ENCODE measurements at regions not wholly inside any gene's neighbourhood (a gene's known extent, or its start where the extent isn't known, plus 50 kb on each side); places are given as distances from the start of the nearest gene placed in this dataset.

DNA sequence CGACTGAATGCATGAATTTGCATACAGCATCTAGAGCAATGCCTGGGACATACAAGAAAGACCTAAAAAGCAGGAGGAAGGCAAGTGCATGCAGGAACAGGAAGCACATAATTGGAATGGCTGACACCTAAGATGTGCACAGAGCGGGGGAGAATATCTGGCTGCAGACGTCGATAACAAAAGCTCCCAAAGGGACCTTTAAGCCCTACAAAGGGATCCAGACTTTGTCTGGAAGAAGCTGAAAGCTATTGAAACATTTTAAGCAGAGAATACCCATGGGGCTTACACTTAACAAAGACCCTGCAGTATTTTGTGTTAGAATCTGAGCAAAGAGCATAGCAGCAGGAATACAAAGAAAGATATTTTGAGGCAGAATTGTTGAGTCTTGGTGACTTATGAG, 107.4 kb upstream of the CLDN10 start:
- ATAC-seq, result no peak
- intact Hi-C loops (cut with DNase I), result no loop called here
- no peaks in the 10 kb centered on the region for H3K9me3 ChIP-seq

GRCh38 chr13:95447814-95448213, 104.7 kb upstream of the CLDN10 start:
- ATAC-seq, result peak in 1 of 2 donors; percentile 10
- TF ChIP-seq, protein P1, sequence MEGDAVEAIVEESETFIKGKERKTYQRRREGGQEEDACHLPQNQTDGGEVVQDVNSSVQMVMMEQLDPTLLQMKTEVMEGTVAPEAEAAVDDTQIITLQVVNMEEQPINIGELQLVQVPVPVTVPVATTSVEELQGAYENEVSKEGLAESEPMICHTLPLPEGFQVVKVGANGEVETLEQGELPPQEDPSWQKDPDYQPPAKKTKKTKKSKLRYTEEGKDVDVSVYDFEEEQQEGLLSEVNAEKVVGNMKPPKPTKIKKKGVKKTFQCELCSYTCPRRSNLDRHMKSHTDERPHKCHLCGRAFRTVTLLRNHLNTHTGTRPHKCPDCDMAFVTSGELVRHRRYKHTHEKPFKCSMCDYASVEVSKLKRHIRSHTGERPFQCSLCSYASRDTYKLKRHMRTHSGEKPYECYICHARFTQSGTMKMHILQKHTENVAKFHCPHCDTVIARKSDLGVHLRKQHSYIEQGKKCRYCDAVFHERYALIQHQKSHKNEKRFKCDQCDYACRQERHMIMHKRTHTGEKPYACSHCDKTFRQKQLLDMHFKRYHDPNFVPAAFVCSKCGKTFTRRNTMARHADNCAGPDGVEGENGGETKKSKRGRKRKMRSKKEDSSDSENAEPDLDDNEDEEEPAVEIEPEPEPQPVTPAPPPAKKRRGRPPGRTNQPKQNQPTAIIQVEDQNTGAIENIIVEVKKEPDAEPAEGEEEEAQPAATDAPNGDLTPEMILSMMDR (IDR thresholded peaks at IDR 0.05), result no peak
- intact Hi-C loops (cut with DNase I), result no loop called here

More for the DNA sequence above, 107.4 kb upstream of the CLDN10 start:
- Histone ChIP-seq H3K4me3 (no peak overlapping the region), H3K27me3 (ENCODE audit: low read depth) (no peaks in the 10 kb centered on the region), H3K4me1 (no peaks in the 10 kb centered on the region), H3K27ac (no peak overlapping the region), H3K36me3 (no peaks in the 10 kb centered on the region)
- TF ChIP-seq, protein P1 (IDR thresholded peaks at IDR 0.05), result no peak
- no peak for DNase-seq

GRCh38 chr13:95451656-95452055, 100.9 kb upstream of the CLDN10 start:
- Histone ChIP-seq H3K27ac (no peak overlapping the region), H3K27me3 (ENCODE audit: low read depth) (no peaks in the 10 kb centered on the region), H3K9me3 (no peaks in the 10 kb centered on the region), H3K36me3 (no peaks in the 10 kb centered on the region), H3K4me1 (no peaks in the 10 kb centered on the region), H3K4me3 (no peak overlapping the region)
- TF ChIP-seq, protein P1 (IDR thresholded peaks at IDR 0.05), result no peak
- no peak for ATAC-seq
- no peak for DNase-seq
- intact Hi-C loops (cut with DNase I), result no loop called here

More at GRCh38 chr13:95447814-95448213, 104.7 kb upstream of the CLDN10 start:
- H3K4me3 ChIP-seq, result no peak overlapping the region
- no peaks in the 10 kb centered on the region for H3K27me3 ChIP-seq (ENCODE audit: low read depth)
- H3K4me1 ChIP-seq, result no peaks in the 10 kb centered on the region
- no peaks in the 10 kb centered on the region for H3K9me3 ChIP-seq
- no peak overlapping the region for H3K27ac ChIP-seq
- DNase-seq, result no peak
- no peaks in the 10 kb centered on the region for H3K36me3 ChIP-seq

- Histone ChIP-seq H3K27ac (no peak overlapping the region), H3K4me1 (no peaks in the 10 kb centered on the region), H3K36me3 (no peaks in the 10 kb centered on the region), H3K4me3 (no peak overlapping the region), H3K9me3 (no peaks in the 10 kb centered on the region), H3K27me3 (ENCODE audit: low read depth) (no peaks in the 10 kb centered on the region)
- ATAC-seq (no peak), DNase-seq (no peak)
- TF ChIP-seq, protein P1 (IDR thresholded peaks at IDR 0.05), result no peak
- intact Hi-C loops (cut with DNase I), result no loop called here
Measured at GRCh38 chr13:95452375-95452774, 100.1 kb upstream of the CLDN10 start.

GRCh38 chr13:95455782-95456181, 96.7 kb upstream of the CLDN10 start:
- no peak for ATAC-seq
- Histone ChIP-seq H3K36me3 (no peaks in the 10 kb centered on the region), H3K27ac (no peak overlapping the region), H3K27me3 (ENCODE audit: low read depth) (no peaks in the 10 kb centered on the region), H3K4me1 (no peaks in the 10 kb centered on the region), H3K4me3 (no peak overlapping the region), H3K9me3 (no peaks in the 10 kb centered on the region)
- intact Hi-C loops (cut with DNase I), result no loop called here
- no peak for DNase-seq
- TF ChIP-seq, protein P1 (IDR thresholded peaks at IDR 0.05), result no peak

GRCh38 chr13:95456815-95457214, 95.7 kb upstream of the CLDN10 start:
- DNase-seq (no peak), ATAC-seq (no peak)
- intact Hi-C loops (cut with DNase I), result no loop called here
- H3K9me3 ChIP-seq, result no peaks in the 10 kb centered on the region
- H3K27ac ChIP-seq, result no peak overlapping the region
- TF ChIP-seq, protein P1 (IDR thresholded peaks at IDR 0.05), result no peak
- no peaks in the 10 kb centered on the region for H3K27me3 ChIP-seq (ENCODE audit: low read depth)
- H3K4me1 ChIP-seq, result no peaks in the 10 kb centered on the region
- no peaks in the 10 kb centered on the region for H3K36me3 ChIP-seq
- H3K4me3 ChIP-seq, result no peak overlapping the region

Data from lower lobe of right lung (tissue), 2 donors.